OCI-LY3 (cell line): ENCODE measurements at regions not wholly inside any gene's neighbourhood (a gene's known extent, or its start where the extent isn't known, plus 50 kb on each side); places are given as distances from the start of the nearest gene placed in this dataset.

Source experiments
- H2AFZ ChIP-seq: fragments of 200-600, 300-600 bp; shearing (Covaris generic); 2 replicates; pipeline ENCODE4 v1.6.0; 2014; ENCODE audit warnings: antibody characterized with exemption, low read depth, low read length
- H3K27ac ChIP-seq: fragments of 200-600, 300-600 bp; sonication (generic); 2 replicates; pipeline ENCODE4 v1.5.1; 2014; ENCODE audit warnings: mild to moderate bottlenecking, low read length, moderate library complexity, mixed read lengths
- H3K27me3 ChIP-seq: fragments of 200-600, 300-600 bp; sonication (generic); 2 replicates; pipeline ENCODE4 v1.6.1; 2014; ENCODE audit warnings: low read depth, low read length, mixed read lengths
- H3K36me3 ChIP-seq: fragments of 200-600, 300-600 bp; sonication (generic); replicated peaks from 2 replicates; pipeline ENCODE3; 2014; ENCODE audit warnings: low read depth, low read length, mixed read lengths
- H3K4me1 ChIP-seq: fragments of 300-600, 200-600 bp; sonication (generic); 2 replicates; pipeline ENCODE4 v1.6.1; 2014; ENCODE audit warnings: low read length, mixed read lengths
- H3K4me2 ChIP-seq: fragments of 200-600, 300-600 bp; sonication (generic); 2 replicates; pipeline ENCODE4 v1.6.1; 2014; ENCODE audit warnings: low read length, mixed read lengths
- H3K4me3 ChIP-seq: fragments of 300-600, 200-600 bp; sonication (generic); 2 replicates; pipeline ENCODE4 v1.5.1; 2014; ENCODE audit warnings: antibody characterized with exemption, mild to moderate bottlenecking, low read length, moderate library complexity
- H3K79me2 ChIP-seq: fragments of 300-600, 200-600 bp; shearing (Covaris generic); 2 replicates; pipeline ENCODE4 v1.6.1; 2014; ENCODE audit warnings: mild to moderate bottlenecking, low read length, mixed read lengths
- H3K9ac ChIP-seq: fragments of 300-600, 200-600 bp; shearing (Covaris generic); 2 replicates; pipeline ENCODE4 v1.6.0; 2014; ENCODE audit warnings: mild to moderate bottlenecking, low read length, moderate library complexity
- H3K9me3 ChIP-seq: fragments of 200-600, 300-600 bp; shearing (Covaris generic); 2 replicates; pipeline ENCODE4 v1.6.1; 2014; ENCODE audit warnings: low read length, mixed read lengths; ENCODE audit not compliant: insufficient read depth
- H4K20me1 ChIP-seq: fragments of 200-600, 300-600 bp; sonication (generic); 2 replicates; pipeline ENCODE4 v1.6.1; 2016; ENCODE audit warnings: low read length, mixed read lengths; ENCODE audit not compliant: insufficient read depth
- EZH2phosphoT487 ChIP-seq: fragments of 200-600 bp; shearing (Covaris generic); IDR thresholded peaks from 2 replicates; pipeline ENCODE4 v1.6.1; 2018; ENCODE audit warnings: antibody characterized with exemption, mixed run types, low read depth
- TF ChIP-seq, protein P1 (sequence below): fragments of 200-600, 300-600 bp; sonication (generic); IDR thresholded peaks from 2 replicates; pipeline ENCODE4 v1.5.1; 2014; ENCODE audit warnings: antibody characterized with exemption, low read length, low read depth

- H3K4me2 ChIP-seq, result no peak overlapping the region
- no peak overlapping the region for H3K4me3 ChIP-seq
- no peak overlapping the region for H2AFZ ChIP-seq
Observed at GRCh38 chrX:21150208-21150607, 224.0 kb upstream of the CNKSR2 start.

DNA sequence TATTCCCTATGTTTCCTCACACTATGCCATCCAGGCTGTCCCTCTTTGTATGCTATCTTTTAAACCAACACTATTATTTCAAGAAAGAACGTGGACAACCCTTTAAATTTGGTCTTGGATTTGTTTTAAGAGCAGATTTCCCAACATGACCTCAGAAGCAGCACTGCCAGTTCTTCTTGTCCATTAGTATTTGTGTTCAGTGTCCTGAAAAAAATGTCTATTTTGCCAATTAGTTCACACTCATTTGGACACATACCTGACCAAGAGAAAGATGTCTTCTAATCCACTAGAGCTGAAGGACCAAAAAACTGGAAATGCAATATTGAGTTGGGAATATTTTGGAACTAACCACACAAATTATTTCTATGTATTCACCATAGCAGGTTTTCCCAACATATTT lies 223.2 kb upstream of the CNKSR2 start:
- H3K27me3 ChIP-seq, result no peaks in the 10 kb centered on the region
- no peak overlapping the region for H3K4me2 ChIP-seq
- H4K20me1 ChIP-seq, result no peaks in the 10 kb centered on the region
- no peaks in the 10 kb centered on the region for H3K79me2 ChIP-seq
- TF ChIP-seq, protein P1, sequence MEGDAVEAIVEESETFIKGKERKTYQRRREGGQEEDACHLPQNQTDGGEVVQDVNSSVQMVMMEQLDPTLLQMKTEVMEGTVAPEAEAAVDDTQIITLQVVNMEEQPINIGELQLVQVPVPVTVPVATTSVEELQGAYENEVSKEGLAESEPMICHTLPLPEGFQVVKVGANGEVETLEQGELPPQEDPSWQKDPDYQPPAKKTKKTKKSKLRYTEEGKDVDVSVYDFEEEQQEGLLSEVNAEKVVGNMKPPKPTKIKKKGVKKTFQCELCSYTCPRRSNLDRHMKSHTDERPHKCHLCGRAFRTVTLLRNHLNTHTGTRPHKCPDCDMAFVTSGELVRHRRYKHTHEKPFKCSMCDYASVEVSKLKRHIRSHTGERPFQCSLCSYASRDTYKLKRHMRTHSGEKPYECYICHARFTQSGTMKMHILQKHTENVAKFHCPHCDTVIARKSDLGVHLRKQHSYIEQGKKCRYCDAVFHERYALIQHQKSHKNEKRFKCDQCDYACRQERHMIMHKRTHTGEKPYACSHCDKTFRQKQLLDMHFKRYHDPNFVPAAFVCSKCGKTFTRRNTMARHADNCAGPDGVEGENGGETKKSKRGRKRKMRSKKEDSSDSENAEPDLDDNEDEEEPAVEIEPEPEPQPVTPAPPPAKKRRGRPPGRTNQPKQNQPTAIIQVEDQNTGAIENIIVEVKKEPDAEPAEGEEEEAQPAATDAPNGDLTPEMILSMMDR, result no peak
- no peak for TF ChIP-seq EZH2phosphoT487
- no peaks in the 10 kb centered on the region for H3K36me3 ChIP-seq
- no peaks in the 10 kb centered on the region for H3K9me3 ChIP-seq
- H2AFZ ChIP-seq, result no peak overlapping the region
- H3K9ac ChIP-seq, result no peak overlapping the region
- no peak overlapping the region for H3K4me3 ChIP-seq
- no peaks in the 10 kb centered on the region for H3K4me1 ChIP-seq
- H3K27ac ChIP-seq, result no peak overlapping the region

More at GRCh38 chrX:21150208-21150607, 224.0 kb upstream of the CNKSR2 start:
- no peak overlapping the region for H3K9ac ChIP-seq
- H3K79me2 ChIP-seq, result no peaks in the 10 kb centered on the region
- no peaks in the 10 kb centered on the region for H4K20me1 ChIP-seq
- no peaks in the 10 kb centered on the region for H3K36me3 ChIP-seq
- no peaks in the 10 kb centered on the region for H3K9me3 ChIP-seq
- TF ChIP-seq, protein P1, result no peak
- no peak for TF ChIP-seq EZH2phosphoT487
- H3K27ac ChIP-seq, result no peak overlapping the region
- no peaks in the 10 kb centered on the region for H3K27me3 ChIP-seq
- no peaks in the 10 kb centered on the region for H3K4me1 ChIP-seq

DNA sequence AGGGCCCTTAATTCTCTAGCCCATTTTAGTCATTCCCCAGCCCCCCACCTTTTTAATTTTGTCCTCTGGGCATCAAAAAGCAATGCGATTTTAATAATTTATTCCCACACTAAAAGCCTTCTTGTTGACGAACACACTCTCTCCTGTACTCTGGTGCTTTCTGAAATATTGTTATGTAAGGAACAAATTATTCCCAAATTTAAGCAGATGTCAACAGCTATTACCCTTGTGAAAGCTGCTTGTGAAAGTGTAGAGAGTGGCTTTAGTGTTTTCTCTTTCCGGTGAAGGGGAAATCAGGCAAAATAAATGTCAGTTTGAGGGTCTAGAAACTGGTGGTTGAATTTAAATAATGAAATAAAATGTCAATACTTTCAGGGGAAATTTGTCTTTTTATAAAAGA lies 221.2 kb upstream of the CNKSR2 start:
- no peak overlapping the region for H3K4me2 ChIP-seq
- no peaks in the 10 kb centered on the region for H3K36me3 ChIP-seq
- H3K4me1 ChIP-seq, result no peaks in the 10 kb centered on the region
- H3K27me3 ChIP-seq, result no peaks in the 10 kb centered on the region
- no peak overlapping the region for H3K27ac ChIP-seq
- no peak overlapping the region for H2AFZ ChIP-seq
- no peaks in the 10 kb centered on the region for H3K79me2 ChIP-seq
- no peak overlapping the region for H3K9ac ChIP-seq
- no peak overlapping the region for H3K4me3 ChIP-seq
- TF ChIP-seq, protein P1, result no peak
- TF ChIP-seq EZH2phosphoT487, result no peak
- H4K20me1 ChIP-seq, result no peaks in the 10 kb centered on the region
- no peaks in the 10 kb centered on the region for H3K9me3 ChIP-seq

DNA sequence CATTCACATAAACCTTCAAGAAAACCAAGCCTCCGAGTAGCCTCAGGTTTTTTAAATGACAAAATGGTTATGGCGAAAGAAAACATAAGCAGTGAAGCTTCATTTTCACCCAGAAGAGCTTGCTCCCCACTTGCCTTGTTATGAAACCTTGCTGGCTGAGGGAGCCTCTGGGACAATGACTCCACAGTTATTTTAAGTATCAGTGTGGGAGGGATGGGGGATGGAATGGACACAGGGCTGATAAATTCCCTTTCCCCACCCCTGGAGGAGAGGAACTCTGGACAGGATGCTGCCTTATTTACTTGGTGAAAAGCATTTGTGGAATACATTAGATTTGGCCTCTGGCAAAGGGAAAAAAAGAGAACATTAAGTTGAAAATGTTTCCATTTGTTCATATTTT lies 220.7 kb upstream of the CNKSR2 start:
- Histone ChIP-seq H3K27me3 (no peaks in the 10 kb centered on the region), H3K4me3 (no peak overlapping the region), H3K9ac (no peak overlapping the region), H3K4me2 (no peak overlapping the region), H3K79me2 (no peaks in the 10 kb centered on the region), H3K27ac (no peak overlapping the region), H3K36me3 (no peaks in the 10 kb centered on the region), H3K9me3 (no peaks in the 10 kb centered on the region), H2AFZ (no peak overlapping the region), H4K20me1 (no peaks in the 10 kb centered on the region), H3K4me1 (no peaks in the 10 kb centered on the region)
- TF ChIP-seq, protein P1, result no peak
- TF ChIP-seq EZH2phosphoT487, result no peak
